HL-60 (cell line): ENCODE measurements at regions not wholly inside any gene's neighbourhood (a gene's known extent, or its start where the extent isn't known, plus 50 kb on each side); places are given as distances from the start of the nearest gene placed in this dataset.

ENCODE experiments used
- POLR2AphosphoS5 ChIP-seq: IDR thresholded peaks from 2 replicates; pipeline ENCODE4 v1.6.1; 2012; ENCODE audit warnings: low read depth
- TF ChIP-seq, protein P1 (sequence below): IDR thresholded peaks from one replicate; pipeline ENCODE4 v1.5.1; 2011; ENCODE audit warnings: low read length, control low read depth, inconsistent platforms; ENCODE audit not compliant: insufficient read depth

DNA sequence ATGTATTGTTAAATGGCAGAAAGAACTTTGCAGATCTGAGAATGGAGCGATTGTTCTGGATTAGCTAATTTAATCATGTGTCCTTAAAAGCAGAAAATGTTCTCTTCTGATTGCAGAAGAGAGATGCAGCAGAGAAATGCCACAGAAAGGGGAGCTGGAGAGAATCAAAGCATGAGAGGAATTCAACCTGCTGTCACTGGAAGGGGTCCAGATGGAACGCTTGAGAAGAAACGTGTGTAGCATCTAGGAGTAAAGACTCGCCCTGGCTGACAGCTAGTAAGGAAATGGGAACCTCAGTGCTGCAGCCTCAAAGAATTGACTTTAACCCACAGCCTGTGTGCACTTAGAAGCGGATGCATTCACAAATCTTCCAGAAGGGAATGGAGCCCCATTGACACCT is 502.8 kb downstream of the KLF12 start:
- TF ChIP-seq POLR2AphosphoS5 = no peak
- TF ChIP-seq, protein P1, sequence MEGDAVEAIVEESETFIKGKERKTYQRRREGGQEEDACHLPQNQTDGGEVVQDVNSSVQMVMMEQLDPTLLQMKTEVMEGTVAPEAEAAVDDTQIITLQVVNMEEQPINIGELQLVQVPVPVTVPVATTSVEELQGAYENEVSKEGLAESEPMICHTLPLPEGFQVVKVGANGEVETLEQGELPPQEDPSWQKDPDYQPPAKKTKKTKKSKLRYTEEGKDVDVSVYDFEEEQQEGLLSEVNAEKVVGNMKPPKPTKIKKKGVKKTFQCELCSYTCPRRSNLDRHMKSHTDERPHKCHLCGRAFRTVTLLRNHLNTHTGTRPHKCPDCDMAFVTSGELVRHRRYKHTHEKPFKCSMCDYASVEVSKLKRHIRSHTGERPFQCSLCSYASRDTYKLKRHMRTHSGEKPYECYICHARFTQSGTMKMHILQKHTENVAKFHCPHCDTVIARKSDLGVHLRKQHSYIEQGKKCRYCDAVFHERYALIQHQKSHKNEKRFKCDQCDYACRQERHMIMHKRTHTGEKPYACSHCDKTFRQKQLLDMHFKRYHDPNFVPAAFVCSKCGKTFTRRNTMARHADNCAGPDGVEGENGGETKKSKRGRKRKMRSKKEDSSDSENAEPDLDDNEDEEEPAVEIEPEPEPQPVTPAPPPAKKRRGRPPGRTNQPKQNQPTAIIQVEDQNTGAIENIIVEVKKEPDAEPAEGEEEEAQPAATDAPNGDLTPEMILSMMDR = no peak
